GM10266 (cell line): ENCODE measurements at regions not wholly inside any gene's neighbourhood (a gene's known extent, or its start where the extent isn't known, plus 50 kb on each side); places are given as distances from the start of the nearest gene placed in this dataset.

Source experiments
- DNase-seq: peaks from one replicate; pipeline ENCODE4 v3.0.0; 2012; ENCODE audit errors: extremely low spot score
- CTCF ChIP-seq: IDR thresholded peaks from 2 replicates; pipeline ENCODE4 v1.5.1; 2012; ENCODE audit warnings: mild to moderate bottlenecking, low read depth; ENCODE audit not compliant: control insufficient read depth, insufficient read depth; ENCODE audit errors: missing control alignments

GRCh38 chr7:73966062-73966940 is 61.7 kb upstream of the ELN start:
- DNase-seq = no peak
- TF ChIP-seq CTCF = no peak

- DNase-seq = no peak
- no peak for TF ChIP-seq CTCF
Measured at GRCh38 chr7:73966941-73967831, 60.8 kb upstream of the ELN start.

- DNase-seq = no peak
- no peak for TF ChIP-seq CTCF
Measured at GRCh38 chr7:73967832-73968290, 60.1 kb upstream of the ELN start.

GRCh38 chr7:73968487-73968886 is 59.5 kb upstream of the ELN start:
- no peak for TF ChIP-seq CTCF
- DNase-seq = no peak

- no peak for TF ChIP-seq CTCF
- DNase-seq = no peak
Measured at GRCh38 chr7:73969991-73970390, 58.0 kb upstream of the ELN start.

GRCh38 chr7:73970801-73971229 is 57.2 kb upstream of the ELN start:
- TF ChIP-seq CTCF = no peak
- no peak for DNase-seq
